Neural cell (in vitro differentiated cells): ENCODE measurements at regions not wholly inside any gene's neighbourhood (a gene's known extent, or its start where the extent isn't known, plus 50 kb on each side); places are given as distances from the start of the nearest gene placed in this dataset.

Experiments used
- H2AFZ ChIP-seq: fragments of 200-600, 300-800 bp; sonication (generic), shearing (Covaris generic); 2 replicates; pipeline ENCODE4 v1.6.0; 2014; ENCODE audit warnings: low read depth, mild to moderate bottlenecking, antibody characterized with exemption, low read length, moderate library complexity
- H3F3A ChIP-seq: fragments of 200-600 bp; shearing (Covaris generic); 2 replicates; pipeline ENCODE4 v1.6.1; 2016; ENCODE audit warnings: mild to moderate bottlenecking, moderate library complexity, mixed read lengths, antibody characterized with exemption, low read length; ENCODE audit not compliant: insufficient read depth, poor library complexity, severe bottlenecking
- H3K27ac ChIP-seq: fragments of 200-600, 300-800 bp; sonication (generic), shearing (Covaris generic); 2 replicates; pipeline ENCODE4 v1.5.1; 2014; ENCODE audit warnings: mild to moderate bottlenecking, low read length, moderate library complexity
- H3K27me3 ChIP-seq: fragments of 300-800, 200-600 bp; sonication (generic), shearing (Covaris generic); 2 replicates; pipeline ENCODE4 v1.6.0; 2014; ENCODE audit warnings: mild to moderate bottlenecking, low read depth, low read length, moderate library complexity; ENCODE audit not compliant: insufficient read depth
- H3K36me3 ChIP-seq: fragments of 300-800, 200-600 bp; sonication (generic), shearing (Covaris generic); 2 replicates; pipeline ENCODE4 v1.5.1; 2014; ENCODE audit warnings: mild to moderate bottlenecking, antibody characterized with exemption, low read length, moderate library complexity; ENCODE audit not compliant: insufficient read depth
- H3K4me2 ChIP-seq: fragments of 300-800, 200-600 bp; sonication (generic), shearing (Covaris generic); 2 replicates; pipeline ENCODE4 v1.6.0; 2014; ENCODE audit warnings: mild to moderate bottlenecking, low read length
- H3K4me3 ChIP-seq: fragments of 300-800, 200-600 bp; sonication (generic), shearing (Covaris generic); 2 replicates; pipeline ENCODE4 v1.5.1; 2014; ENCODE audit warnings: mild to moderate bottlenecking, low read length, moderate library complexity
- H3K79me2 ChIP-seq: fragments of 200-600 bp; shearing (Covaris generic); replicated peaks from 2 replicates; pipeline ENCODE4 v1.6.0; 2014; ENCODE audit warnings: mild to moderate bottlenecking, low read length, moderate library complexity; ENCODE audit not compliant: insufficient read depth
- H3K9ac ChIP-seq: fragments of 300-800, 200-600 bp; sonication (generic), shearing (Covaris generic); 2 replicates; pipeline ENCODE4 v1.6.1; 2016; ENCODE audit warnings: mild to moderate bottlenecking, low read length, mixed read lengths
- H3K9me2 ChIP-seq: fragments of 200-600 bp; shearing (Covaris generic); 2 replicates; pipeline ENCODE4 v1.6.1; 2016; ENCODE audit warnings: mild to moderate bottlenecking, low read length, mixed read lengths; ENCODE audit not compliant: insufficient read depth
- H3K9me3 ChIP-seq: fragments of 200-600, 300-800 bp; sonication (generic), shearing (Covaris generic); 2 replicates; pipeline ENCODE4 v1.6.1; 2016; ENCODE audit warnings: mild to moderate bottlenecking, mixed run types, low read length, moderate library complexity, mixed read lengths
- H4K20me1 ChIP-seq: fragments of 200-600 bp; shearing (Covaris generic); 2 replicates; pipeline ENCODE4 v1.6.1; 2016; ENCODE audit warnings: mild to moderate bottlenecking, mixed run types; ENCODE audit not compliant: insufficient read depth
- EP300 ChIP-seq: fragments of 450-650 bp; conservative IDR thresholded peaks from 2 replicates; pipeline ENCODE4 v1.6.1; 2014; ENCODE audit warnings: antibody characterized with exemption, mild to moderate bottlenecking, moderate library complexity; ENCODE audit not compliant: poor library complexity, severe bottlenecking
- EZH2 ChIP-seq: fragments of 200-600, 300-800 bp; shearing (Covaris generic), sonication (generic); IDR thresholded peaks from 2 replicates; pipeline ENCODE4 v1.6.1; 2014; ENCODE audit warnings: antibody characterized with exemption, low read length, borderline replicate concordance, mild to moderate bottlenecking; ENCODE audit not compliant: insufficient read depth, poor library complexity, severe bottlenecking
- MXI1 ChIP-seq: fragments of 450-650 bp; conservative IDR thresholded peaks from 2 replicates; pipeline ENCODE4 v1.6.1; 2014; ENCODE audit warnings: antibody characterized with exemption, mild to moderate bottlenecking; ENCODE audit not compliant: poor library complexity, severe bottlenecking
- POLR2AphosphoS5 ChIP-seq: IDR thresholded peaks from 2 replicates; pipeline ENCODE4 v1.6.1; 2012
- RAD21 ChIP-seq: fragments of 450-650 bp; conservative IDR thresholded peaks from 2 replicates; pipeline ENCODE4 v1.6.1; 2014; ENCODE audit warnings: antibody characterized with exemption, mild to moderate bottlenecking, moderate library complexity
- SMC3 ChIP-seq: fragments of 450-650 bp; conservative IDR thresholded peaks from 2 replicates; pipeline ENCODE4 v1.6.1; 2014; ENCODE audit warnings: antibody characterized with exemption, mild to moderate bottlenecking, moderate library complexity; ENCODE audit not compliant: poor library complexity
- TAF1 ChIP-seq: IDR thresholded peaks from 2 replicates; pipeline ENCODE4 v1.6.1; 2012; ENCODE audit warnings: low read depth
- TF ChIP-seq, protein P1 (sequence below): fragments of 450-650 bp; IDR thresholded peaks from 2 replicates; pipeline ENCODE4 v1.5.1; 2014; ENCODE audit warnings: antibody characterized with exemption, mild to moderate bottlenecking, moderate library complexity; ENCODE audit not compliant: poor library complexity, severe bottlenecking
- TF ChIP-seq, protein P2 (sequence below): IDR thresholded peaks from 2 replicates; pipeline ENCODE4 v1.6.1; 2012; ENCODE audit warnings: borderline replicate concordance

DNA sequence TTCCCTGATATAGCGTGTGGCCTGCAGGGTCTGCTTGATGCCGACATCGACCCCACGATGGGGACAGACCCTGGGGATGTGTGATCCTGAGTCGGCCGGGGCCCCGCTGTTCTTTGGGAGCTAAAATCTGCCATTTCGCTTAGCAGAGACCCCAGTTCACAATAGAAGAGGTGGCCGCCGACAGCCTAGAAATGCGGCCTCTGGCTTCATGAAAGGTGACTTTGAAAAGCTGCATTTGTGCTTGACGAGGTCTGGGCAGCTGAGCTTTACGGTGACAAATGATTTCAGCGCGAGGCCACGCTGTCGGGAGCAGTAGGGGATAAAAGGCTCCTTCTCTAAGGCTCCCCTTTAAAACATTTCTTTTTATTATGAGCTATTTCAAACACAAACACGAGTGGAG, 71.7 kb downstream of the RPS6KA4 start:
- peak overlapping the region; percentile 0 for H3K9ac ChIP-seq
- no peak overlapping the region for H3K4me3 ChIP-seq
- H2AFZ ChIP-seq, result peak overlapping the region; percentile 19
- no peak overlapping the region for H3K4me2 ChIP-seq
- no peaks in the 10 kb centered on the region for H3K9me2 ChIP-seq
- no peaks in the 10 kb centered on the region for H3K9me3 ChIP-seq
- H3K27ac ChIP-seq, result peak overlapping the region; percentile 8
- H3K27me3 ChIP-seq, result no peaks in the 10 kb centered on the region
- H3F3A ChIP-seq, result no peaks in the 10 kb centered on the region
- no peaks in the 10 kb centered on the region for H4K20me1 ChIP-seq
- no peaks in the 10 kb centered on the region for H3K79me2 ChIP-seq
- no peaks in the 10 kb centered on the region for H3K36me3 ChIP-seq
- no peak for TF ChIP-seq RAD21
- TF ChIP-seq, protein P1, sequence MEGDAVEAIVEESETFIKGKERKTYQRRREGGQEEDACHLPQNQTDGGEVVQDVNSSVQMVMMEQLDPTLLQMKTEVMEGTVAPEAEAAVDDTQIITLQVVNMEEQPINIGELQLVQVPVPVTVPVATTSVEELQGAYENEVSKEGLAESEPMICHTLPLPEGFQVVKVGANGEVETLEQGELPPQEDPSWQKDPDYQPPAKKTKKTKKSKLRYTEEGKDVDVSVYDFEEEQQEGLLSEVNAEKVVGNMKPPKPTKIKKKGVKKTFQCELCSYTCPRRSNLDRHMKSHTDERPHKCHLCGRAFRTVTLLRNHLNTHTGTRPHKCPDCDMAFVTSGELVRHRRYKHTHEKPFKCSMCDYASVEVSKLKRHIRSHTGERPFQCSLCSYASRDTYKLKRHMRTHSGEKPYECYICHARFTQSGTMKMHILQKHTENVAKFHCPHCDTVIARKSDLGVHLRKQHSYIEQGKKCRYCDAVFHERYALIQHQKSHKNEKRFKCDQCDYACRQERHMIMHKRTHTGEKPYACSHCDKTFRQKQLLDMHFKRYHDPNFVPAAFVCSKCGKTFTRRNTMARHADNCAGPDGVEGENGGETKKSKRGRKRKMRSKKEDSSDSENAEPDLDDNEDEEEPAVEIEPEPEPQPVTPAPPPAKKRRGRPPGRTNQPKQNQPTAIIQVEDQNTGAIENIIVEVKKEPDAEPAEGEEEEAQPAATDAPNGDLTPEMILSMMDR, result no peak

DNA sequence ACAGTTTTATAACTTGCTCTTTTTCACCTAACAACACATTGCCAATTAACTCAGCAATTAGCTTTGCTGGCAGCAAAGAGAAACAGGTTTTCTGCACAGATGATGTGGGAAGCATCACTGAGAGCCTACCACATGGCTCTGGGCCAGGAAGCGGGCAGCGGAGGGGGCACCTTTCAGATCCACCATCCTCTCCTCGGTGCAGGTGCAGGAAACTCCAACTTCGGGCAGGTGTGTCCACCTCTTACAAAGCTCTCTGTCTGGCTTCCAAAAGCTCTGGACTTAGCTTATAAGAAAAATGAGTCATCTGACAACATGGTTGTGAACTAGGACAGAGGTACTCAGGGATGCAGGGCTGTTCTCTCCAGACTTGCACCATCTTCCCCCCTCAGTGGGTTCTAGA, 77.0 kb downstream of the RPS6KA4 start:
- Histone ChIP-seq H3K27me3 (no peaks in the 10 kb centered on the region), H3K27ac (no peak overlapping the region)

DNA sequence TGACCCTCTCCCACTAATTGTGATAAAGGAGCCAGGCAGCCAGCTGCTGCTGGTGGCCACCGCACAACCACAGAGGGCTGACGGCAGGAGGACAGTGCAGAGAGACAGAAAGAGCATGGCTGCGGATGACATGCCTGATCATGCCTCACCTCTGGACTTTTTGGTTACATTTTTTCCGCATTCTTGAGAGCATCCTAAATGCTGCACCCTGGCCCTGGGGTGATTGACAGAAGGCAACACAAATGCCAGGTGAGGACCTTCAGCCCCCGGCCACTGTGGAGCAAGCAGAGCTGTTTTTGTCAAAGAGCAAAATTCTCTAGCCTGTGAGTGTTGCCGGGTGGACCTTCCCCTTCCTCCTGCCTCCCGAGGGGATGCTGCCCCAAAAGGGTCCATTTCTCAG, 78.5 kb downstream of the RPS6KA4 start:
- no peaks in the 10 kb centered on the region for H3K9me3 ChIP-seq
- H3K79me2 ChIP-seq, result no peaks in the 10 kb centered on the region
- no peaks in the 10 kb centered on the region for H3K27me3 ChIP-seq
- no peak overlapping the region for H3K4me2 ChIP-seq
- H3K9me2 ChIP-seq, result no peaks in the 10 kb centered on the region
- no peaks in the 10 kb centered on the region for H3K36me3 ChIP-seq
- H4K20me1 ChIP-seq, result no peaks in the 10 kb centered on the region
- no peak overlapping the region for H3K9ac ChIP-seq
- H3K27ac ChIP-seq, result no peak overlapping the region
- no peak overlapping the region for H2AFZ ChIP-seq
- H3K4me3 ChIP-seq, result no peak overlapping the region
- H3F3A ChIP-seq, result no peaks in the 10 kb centered on the region
- TF ChIP-seq RAD21 (no peak), TAF1 (no peak), SMC3 (no peak), EP300 (no peak), EZH2 (no peak), POLR2AphosphoS5 (no peak)
- TF ChIP-seq, protein P1, result no peak
- TF ChIP-seq, protein P2, sequence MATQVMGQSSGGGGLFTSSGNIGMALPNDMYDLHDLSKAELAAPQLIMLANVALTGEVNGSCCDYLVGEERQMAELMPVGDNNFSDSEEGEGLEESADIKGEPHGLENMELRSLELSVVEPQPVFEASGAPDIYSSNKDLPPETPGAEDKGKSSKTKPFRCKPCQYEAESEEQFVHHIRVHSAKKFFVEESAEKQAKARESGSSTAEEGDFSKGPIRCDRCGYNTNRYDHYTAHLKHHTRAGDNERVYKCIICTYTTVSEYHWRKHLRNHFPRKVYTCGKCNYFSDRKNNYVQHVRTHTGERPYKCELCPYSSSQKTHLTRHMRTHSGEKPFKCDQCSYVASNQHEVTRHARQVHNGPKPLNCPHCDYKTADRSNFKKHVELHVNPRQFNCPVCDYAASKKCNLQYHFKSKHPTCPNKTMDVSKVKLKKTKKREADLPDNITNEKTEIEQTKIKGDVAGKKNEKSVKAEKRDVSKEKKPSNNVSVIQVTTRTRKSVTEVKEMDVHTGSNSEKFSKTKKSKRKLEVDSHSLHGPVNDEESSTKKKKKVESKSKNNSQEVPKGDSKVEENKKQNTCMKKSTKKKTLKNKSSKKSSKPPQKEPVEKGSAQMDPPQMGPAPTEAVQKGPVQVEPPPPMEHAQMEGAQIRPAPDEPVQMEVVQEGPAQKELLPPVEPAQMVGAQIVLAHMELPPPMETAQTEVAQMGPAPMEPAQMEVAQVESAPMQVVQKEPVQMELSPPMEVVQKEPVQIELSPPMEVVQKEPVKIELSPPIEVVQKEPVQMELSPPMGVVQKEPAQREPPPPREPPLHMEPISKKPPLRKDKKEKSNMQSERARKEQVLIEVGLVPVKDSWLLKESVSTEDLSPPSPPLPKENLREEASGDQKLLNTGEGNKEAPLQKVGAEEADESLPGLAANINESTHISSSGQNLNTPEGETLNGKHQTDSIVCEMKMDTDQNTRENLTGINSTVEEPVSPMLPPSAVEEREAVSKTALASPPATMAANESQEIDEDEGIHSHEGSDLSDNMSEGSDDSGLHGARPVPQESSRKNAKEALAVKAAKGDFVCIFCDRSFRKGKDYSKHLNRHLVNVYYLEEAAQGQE, result no peak

More for the DNA sequence above, 77.0 kb downstream of the RPS6KA4 start:
- no peaks in the 10 kb centered on the region for H3F3A ChIP-seq
- no peak overlapping the region for H2AFZ ChIP-seq
- H3K4me3 ChIP-seq, result no peak overlapping the region
- H3K36me3 ChIP-seq, result no peaks in the 10 kb centered on the region
- H3K79me2 ChIP-seq, result no peaks in the 10 kb centered on the region
- H3K9me3 ChIP-seq, result no peaks in the 10 kb centered on the region
- TF ChIP-seq, protein P2, result no peak
- TF ChIP-seq POLR2AphosphoS5, result no peak
- no peak for TF ChIP-seq EZH2
- TF ChIP-seq MXI1, result no peak
- no peak for TF ChIP-seq TAF1
- H3K9me2 ChIP-seq, result no peaks in the 10 kb centered on the region
- no peak overlapping the region for H3K9ac ChIP-seq
- no peaks in the 10 kb centered on the region for H4K20me1 ChIP-seq
- H3K4me2 ChIP-seq, result no peak overlapping the region
